ACHN (cell line): ENCODE measurements at regions not wholly inside any gene's neighbourhood (a gene's known extent, or its start where the extent isn't known, plus 50 kb on each side); places are given as distances from the start of the nearest gene placed in this dataset.
A peak's percentile ranks its signal among the peaks of the same experiment; 100 is the strongest.

Experiments used
- DNase-seq: peaks from one replicate; pipeline ENCODE4 v3.0.0-alpha.2; 2015
- in situ Hi-C: cut with HindIII; loops from 2 replicates; pipeline ENCODE4 v1.10.0; 2017; ENCODE audit warnings: low sequenced_read_pairs, low pct_ligation_motif_present, low pct_unique_long_range_greater_than_20kb

DNA sequence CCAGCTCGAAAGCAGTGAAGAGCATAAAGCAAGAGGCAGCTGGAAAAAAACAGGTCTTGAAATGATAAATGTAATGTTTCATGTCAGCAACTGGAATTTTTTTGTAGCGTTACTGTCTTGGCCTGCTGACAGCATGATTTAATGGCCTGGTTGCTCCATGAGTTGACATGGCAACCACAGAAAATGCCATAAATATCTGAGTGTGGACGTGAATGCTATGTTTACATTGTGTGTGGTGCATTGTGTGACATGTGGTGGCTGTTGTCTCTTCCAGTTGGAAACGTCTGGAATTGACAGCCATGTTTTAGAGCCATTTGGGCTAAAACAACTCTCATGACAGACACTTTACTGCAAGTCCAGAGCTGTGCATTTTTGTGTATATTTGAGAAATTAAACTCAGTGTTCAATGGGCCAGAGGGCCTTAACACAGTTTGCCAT, 170.0 kb downstream of the FOXA2 start:
- in situ Hi-C loops, result no loop called here
- DNase-seq, result no peak

DNA sequence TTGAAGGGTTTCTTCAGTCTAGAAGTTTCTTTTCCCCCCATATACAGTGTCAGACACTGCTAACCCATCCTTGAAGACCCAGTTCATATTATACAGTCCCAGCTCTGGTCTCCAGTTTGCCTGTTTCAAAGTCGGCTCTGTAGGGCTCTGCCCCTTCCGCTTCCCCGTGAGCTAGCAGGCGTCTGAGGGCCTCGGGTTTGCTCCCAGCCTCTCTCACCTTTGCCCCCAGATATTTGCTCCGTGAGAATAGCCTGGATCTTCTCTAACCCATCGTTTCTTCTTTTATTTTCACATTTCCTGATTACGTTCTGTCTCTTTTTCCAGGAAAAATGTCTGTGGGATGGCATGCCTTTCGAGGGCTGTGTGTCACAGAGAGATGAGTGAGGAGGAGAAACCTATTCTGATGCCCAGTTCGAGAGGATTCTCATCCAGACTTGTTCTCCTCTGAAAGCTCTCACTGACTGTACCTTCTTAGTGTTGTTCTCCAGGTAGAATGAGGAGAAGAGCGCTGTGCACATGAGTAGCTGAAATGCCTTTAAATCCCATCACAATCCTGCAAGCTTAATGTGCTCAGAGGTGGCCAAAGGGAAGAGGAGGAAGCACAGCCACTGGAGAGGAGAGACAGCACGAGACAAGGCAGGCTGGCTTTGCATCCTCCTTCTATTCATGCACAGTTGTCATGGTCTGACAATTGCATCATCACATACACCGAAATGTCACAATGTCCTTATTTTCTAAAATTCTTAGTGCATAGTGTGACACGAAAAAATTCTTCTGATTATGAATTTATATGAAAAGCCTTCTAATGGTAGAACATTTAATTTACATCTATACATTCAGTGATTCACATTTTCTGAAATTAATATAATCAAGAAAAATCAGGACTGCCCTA, 171.1 kb downstream of the FOXA2 start:
- DNase-seq, result no peak
- in situ Hi-C loops, result no loop called here

DNA sequence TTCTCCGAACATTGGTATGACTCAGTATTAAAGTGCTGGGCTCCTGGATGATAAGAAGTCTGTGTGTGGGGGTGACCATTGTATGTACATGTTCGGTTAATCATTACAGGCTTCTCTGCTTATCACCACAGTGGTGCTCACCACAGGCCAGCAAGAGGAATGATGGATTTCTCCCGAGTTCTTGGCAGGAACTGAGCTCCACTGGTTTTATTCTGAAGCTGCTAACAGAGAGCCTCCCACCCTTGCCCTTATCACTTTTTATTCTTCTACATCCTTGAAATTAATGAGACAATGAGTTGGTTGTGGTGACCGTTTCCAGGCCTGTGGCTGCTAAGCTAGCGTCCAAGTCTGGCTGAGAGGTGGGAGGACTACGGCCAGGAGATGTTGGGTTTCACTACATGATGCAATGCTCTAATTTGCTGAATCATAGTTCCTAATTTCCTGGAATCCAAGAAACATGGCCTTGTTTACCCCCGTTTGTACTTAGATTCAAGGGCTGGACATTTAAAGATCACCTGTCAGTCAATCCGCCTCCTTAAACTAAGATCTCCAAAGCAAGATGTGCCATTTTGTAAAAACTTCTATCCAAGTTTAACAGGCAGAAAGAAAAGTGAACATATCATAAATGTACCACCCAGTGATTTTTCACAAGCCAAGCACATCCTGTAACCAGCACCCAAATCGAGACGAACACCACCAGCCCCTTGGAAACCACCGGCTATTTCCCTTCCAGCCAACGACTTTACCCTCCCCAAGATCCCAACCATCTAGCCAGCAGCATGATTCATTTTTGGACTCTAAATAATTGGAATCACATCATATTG, 172.5 kb downstream of the FOXA2 start:
- DNase-seq, result peak; percentile 84
- in situ Hi-C loops, result no loop called here

DNA sequence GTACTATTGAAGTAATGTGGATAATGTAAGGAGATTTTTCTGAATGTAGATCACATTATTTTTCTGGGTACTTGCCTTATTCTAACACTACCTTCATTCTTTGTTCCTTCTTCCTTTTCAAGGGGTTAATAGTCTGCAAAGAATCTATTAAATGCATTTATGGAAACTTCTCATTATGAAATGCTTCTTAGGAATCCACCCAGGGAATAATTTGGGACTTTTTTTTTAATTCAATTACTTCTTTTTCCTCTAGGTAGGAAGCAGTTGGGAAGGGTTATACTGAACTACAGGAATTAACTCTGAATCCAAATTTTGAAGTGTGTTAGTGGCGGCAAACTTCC, 173.1 kb downstream of the FOXA2 start:
- no peak for DNase-seq
- in situ Hi-C loops, result no loop called here

DNA sequence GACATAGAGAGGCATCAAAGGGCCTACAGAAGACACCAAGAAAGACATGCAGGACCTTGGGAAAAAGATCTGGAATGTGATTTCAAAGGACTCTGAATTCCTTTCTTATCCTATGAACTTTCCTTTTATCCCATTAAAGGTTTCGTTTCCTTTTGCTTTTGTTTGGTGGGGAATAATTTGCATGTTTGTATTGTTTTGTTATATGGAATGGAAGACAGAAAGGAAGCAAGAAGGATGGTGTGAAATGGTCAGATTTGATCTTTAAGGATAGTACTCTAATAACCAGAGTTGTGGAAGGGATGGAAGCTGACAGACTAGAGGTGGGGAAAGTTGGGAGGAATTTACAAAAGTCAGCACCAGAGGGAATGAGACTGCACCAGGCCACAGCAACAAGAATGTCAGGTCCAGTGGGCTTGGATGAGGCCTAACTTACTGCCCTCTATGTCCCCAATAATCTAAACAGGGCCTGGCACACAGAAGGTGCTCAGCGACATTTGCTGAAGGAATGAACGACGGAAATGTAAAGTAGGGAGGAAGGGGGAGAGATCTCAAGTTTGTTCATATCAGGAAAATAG, 173.7 kb downstream of the FOXA2 start:
- in situ Hi-C loops, result no loop called here
- DNase-seq, result no peak

DNA sequence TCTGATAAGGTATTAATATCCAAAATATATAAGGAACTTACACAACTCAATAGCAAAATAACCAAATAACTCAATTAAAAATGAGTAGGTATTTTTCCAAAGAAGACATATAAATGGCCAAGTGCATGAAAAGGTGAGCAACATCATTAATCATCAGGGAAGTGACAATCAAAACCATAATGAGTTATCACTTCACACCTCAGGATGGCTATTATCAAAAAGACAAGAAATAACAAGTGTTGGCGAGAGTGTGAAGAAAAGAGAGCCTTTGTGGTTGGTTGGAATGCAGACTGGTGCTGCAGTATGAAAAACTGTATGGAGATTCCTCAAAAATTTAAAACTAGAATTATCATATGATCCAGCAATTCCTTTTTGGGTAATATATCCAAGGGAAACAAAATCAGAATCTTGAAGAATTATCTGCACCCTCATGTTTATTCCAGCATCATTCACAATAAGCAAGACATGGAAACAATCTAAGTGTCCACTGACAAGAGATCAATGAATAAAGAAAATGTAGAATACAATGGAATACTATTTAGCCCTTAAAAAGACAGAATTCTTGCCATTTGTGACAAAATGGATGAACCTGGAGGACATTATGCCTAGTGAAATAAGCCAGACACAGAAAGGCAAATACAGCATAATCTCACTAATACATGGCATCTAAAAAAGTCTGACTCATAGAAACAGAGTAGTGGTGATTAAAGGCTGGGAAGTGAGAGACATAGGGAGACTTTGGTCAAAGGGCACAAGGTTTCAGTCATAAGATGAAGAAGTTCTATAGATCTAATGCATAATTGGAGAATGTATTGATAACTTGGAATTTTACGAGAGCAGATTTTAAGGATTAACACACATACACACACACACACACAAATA, 175.6 kb downstream of the FOXA2 start:
- in situ Hi-C loops, result no loop called here
- no peak for DNase-seq

DNA sequence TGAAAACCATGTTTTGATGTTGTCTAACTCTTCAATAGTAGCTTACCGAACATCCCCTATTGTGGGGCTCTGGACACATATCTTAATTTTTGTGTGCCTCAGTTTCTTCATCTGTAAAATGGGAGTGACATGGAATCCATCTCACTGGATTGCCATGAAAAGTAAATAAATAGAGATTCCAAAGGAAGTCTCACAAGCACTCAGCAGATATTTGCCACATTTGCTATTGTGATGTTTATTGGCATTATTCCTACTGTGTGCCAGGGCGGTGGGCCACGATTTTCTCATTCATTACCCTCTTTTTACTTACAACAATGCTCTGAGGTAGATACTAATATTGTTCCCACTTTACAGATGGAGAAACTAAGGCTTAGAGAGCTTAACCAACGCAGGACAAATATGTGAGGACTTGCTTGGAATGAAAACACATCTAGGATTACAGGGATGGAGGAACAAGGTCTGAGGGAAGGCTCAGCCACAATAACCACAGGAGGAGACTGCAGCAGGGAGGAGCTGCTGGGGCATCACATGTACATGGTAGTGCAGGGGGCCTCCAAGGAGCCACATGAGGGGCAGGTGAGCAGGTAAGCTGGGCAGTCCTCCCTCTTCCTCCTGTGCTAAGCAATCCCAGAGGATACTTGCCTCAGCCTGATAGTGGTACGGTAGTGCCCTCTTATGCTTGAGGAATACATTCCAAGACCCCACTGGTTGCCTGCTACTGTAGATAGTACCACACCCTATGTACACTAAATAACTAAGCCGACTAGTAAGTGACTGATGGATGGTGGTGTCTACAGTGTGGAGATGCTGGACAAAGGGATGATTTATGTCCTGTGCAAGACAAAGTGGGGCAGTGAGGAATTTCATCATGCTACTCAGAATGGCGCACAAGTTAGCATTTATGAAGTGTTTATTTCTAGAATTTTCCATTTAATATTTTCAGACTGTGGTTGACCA, 176.9 kb downstream of the FOXA2 start:
- no peak for DNase-seq
- in situ Hi-C loops, result no loop called here

DNA sequence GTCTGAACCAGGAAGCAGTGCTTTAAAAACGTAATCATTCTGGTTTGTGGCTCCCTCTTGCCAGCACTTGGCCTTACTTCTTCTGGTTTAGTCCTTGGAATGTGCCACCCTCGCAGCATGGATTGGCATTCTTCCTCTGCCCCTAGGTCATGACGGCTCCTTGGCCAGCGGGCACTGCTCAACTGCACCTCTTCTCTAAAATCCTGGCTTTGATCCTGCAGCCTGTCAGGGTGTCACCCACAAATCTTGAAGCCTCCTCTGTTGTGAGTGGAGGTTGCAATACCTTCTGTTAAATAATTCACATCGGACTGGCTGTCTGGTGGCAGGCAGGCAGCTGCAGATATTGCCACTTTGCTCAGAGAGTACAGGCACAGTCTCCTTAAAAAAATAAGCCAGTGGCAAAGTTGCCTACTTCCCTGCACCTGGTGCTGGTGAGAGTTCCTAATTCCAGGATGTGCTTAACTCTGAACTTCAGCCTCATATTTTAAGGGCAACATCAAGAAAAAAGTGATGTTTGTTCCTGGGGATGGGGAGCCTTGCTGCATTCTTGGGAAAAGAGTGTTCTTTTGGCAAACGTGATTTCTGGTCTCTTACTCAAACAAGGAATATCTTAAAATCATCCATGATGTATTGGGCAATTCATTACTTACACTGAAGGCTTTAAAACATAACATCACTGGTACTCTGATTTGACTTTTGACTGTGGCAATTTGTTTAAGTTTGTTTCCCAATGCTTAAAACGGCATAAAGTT, 179.8 kb downstream of the FOXA2 start:
- DNase-seq, result no peak
- in situ Hi-C loops, result no loop called here

DNA sequence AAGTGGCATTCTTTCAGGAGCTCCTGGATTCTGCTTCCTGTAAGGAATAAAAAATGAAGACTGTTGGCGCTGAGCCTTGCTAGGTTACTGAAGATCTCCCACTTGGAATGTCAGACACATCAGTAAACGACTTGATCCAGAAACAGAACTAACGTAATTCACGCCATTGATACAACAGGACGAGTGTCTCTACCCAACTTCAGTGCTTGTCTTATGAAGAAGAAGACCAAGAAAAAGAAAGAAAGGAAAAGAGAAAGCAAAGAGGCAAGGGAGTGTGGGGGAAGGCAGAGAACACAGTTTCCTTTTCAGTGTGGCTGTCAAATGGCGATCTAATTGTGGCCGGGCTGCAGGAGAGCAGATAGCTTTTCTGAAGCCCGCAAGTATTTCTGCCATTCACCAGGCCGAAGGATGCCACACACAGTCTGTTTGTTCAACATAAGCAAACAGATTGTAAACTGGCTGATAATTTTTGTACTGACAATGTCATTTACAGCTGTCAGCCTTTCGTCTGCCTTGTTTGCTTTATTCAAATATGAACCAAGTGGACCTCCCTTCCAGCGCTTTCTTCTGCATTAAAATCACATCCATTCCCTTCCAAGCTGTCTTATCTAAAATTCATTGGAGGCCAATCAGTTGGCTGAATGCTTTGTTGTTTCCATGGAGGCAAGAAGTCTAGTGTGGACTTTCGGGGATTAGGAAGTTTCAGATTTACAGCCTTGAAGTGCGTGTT, 180.6 kb downstream of the FOXA2 start:
- DNase-seq, result no peak
- in situ Hi-C loops, result no loop called here

DNA sequence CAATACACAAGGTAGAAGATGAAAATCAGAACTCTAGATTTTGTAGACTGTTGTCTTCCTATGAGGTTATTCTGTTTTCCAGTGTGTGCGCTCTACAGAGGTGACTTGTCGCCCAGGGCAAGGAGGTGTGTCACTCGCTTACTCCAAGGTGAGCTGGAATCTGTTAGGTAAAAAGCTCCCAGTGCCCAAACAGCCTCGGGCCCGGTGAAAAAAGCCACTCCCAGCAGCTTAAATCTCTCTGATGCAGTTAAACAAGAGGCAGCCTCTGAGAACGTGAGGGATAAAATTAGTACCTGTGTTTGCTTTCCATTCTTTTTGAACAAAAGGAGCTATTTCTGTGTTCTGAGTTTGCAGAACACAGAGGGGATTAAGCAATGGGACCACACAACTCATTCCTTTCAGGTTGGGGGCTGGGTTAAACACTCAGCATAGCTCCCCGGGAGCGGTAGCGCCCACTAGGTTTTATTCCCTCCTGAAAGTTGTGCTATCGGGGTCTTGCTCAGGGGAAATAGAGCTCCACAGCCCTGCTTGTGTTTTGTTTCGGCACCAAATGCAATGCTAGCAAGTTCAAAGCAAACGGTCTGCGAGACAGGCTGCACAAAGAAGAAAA, 181.2 kb downstream of the FOXA2 start:
- DNase-seq, result no peak
- in situ Hi-C loops, result no loop called here

DNA sequence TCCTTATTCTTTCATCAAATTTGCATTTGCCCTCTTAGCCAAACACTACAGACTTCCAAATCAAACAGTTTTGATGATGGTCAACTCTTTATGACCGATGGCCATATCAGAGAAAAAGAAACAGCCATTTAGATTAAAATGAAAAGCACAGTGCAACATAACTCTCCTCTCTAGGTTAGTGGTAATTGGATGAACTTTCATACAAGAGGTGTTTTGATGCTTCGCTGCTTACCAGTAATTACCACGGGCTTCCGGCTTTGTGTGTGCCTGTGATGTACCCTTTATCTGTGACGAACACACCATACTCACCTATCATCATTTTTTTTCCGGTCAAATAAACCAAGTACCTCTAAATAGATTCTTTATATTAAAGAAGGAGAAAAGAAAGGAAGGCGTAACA, 181.8 kb downstream of the FOXA2 start:
- no peak for DNase-seq
- in situ Hi-C loops, result no loop called here

DNA sequence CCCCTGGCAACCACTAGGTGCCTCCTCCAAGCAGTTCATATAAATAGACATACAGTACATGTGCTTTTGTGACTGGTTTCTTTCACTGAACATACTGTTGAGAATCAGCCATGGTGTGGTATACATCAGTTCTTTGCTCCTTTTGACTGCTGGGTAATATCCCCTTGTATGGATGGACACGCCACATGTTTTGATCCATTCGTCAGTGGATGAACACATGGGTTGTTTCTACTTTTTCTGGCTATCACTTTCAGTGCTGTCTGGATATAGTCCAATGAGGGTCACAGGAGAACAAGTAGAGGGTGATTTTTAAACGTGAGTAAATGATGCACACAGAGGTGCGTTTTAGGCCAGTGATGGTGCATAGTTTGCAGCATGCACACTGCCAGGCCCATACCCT, 183.9 kb downstream of the FOXA2 start:
- DNase-seq, result no peak
- in situ Hi-C loops, result no loop called here

DNA sequence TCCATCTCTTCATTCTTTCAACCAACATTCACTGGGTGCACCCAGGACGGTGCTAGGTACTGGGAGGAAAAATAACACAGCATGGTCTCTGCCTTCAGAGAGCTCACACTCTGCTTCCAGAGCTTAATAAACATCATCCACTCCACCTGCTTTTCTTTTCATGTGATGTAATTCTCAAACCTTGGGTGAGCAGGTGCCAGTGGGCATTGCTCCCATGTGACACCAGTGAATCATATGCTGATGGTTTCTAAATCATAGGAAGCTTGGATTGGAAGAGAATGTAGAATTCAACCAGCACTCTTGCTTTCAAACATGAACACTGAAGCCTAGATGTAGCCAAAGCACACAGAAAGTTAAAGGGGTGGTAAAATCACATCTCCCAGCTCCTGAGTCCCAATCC, 189.8 kb downstream of the FOXA2 start:
- no peak for DNase-seq

DNA sequence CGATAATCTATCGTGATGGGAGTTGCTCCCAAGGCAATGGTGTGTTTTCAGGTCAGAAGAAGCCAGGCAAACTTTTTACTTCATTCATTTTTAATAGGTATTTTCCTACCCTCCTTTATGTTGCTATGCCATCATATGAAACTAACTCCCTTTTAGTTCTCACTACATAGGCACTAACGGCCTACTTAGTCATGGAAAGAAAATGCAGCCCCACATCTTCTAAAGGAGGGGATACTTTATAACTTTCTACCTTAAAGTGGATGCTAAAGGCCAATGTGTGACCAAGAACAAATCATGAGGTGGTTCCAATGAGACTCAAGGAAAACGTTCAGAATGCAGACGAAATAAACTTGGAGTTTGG, 193.8 kb downstream of the FOXA2 start:
- no peak for DNase-seq
- in situ Hi-C loops, result no loop called here

More for the DNA sequence above, 189.8 kb downstream of the FOXA2 start:
- in situ Hi-C loops, result no loop called here

DNA sequence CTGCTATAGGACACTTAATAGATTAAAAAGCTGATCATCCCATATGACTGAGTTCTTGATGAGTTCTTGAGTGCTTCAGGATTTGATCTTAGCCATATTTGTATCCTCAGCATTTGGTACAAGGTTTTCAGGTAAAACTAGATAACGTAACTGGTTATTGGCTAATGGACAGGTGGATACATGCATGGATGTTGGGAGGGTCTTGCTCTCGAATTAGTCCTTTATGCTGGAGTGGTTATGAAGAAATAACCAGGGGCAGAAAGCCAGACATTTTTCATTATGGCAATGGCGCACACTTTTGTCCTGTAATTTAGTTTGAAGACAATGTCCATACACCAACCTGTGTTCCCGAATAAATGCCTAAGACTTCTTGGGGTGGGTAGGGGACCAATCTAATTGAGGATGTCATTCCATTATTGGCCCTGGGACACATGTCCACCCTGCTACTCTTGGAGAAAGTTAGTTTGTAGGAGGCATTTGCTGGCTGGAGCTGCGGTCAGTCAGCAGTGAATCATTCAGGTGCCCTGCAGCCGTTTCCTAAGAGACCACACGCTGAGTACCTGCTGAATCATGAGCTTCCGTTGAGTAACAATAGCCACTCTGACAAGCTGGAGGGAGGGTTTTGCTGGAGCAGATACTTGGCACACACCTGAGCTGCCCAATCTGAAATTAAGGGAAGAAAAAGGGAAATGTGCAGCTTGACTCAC, 194.4 kb downstream of the FOXA2 start:
- in situ Hi-C loops, result no loop called here
- DNase-seq, result peak; percentile 70
